Activated B cell treated with CpG ODN at 0.5 μM for 24 hours (primary cell): ENCODE measurements at regions not wholly inside any gene's neighbourhood (a gene's known extent, or its start where the extent isn't known, plus 50 kb on each side); places are given as distances from the start of the nearest gene placed in this dataset.

Source experiments
- ATAC-seq: fragments of 200-7000 bp; cut with Tn5 transposase; one replicate; pipeline ENCODE4 v1.10.0; 2021; ENCODE audit warnings: low read depth, mild to moderate bottlenecking, moderate library complexity
- CTCF ChIA-PET: fragments of 350-600 bp; sonication (Branson Sonifier 250); formaldehyde crosslinking; loops from one replicate; lab custom pipeline; 2021; ENCODE audit warnings: antibody characterized with exemption; lab: Charles Lee
- POLR2A ChIA-PET: fragments of 350-600 bp; sonication (Branson Sonifier 250); formaldehyde crosslinking; loops from one replicate; lab custom pipeline; 2021; ENCODE audit warnings: antibody characterized with exemption; lab: Charles Lee
- DNase-seq: peaks from one replicate; pipeline ENCODE4 v3.0.0; 2022
- H3K27ac Mint-ChIP-seq: one replicate; pipeline ENCODE4 v1.8.0; 2020; ENCODE audit warnings: mixed read lengths
- H3K27me3 Mint-ChIP-seq: one replicate; pipeline ENCODE4 v1.8.0; 2021; ENCODE audit warnings: mixed read lengths
- H3K36me3 Mint-ChIP-seq: one replicate; pipeline ENCODE4 v1.8.0; 2021; ENCODE audit warnings: low read depth, mixed read lengths
- H3K4me1 Mint-ChIP-seq: one replicate; pipeline ENCODE4 v1.8.0; 2021; ENCODE audit warnings: mixed read lengths
- H3K4me3 Mint-ChIP-seq: one replicate; pipeline ENCODE4 v1.8.0; 2020; ENCODE audit warnings: mild to moderate bottlenecking, mixed read lengths
- H3K9me3 Mint-ChIP-seq: one replicate; pipeline ENCODE4 v1.8.0; 2020; ENCODE audit warnings: mixed read lengths
- intact Hi-C: fragments of 100-400 bp; cut with micrococcal nuclease; formaldehyde crosslinking; loops from one replicate; pipeline ENCODE4 v1.15.1; 2024
- TF ChIP-seq, protein P1 (sequence below): fragments of 200-600 bp; IDR thresholded peaks from one replicate; pipeline ENCODE4 v1.8.0; 2022; ENCODE audit warnings: antibody characterized with exemption, mild to moderate bottlenecking

- ATAC-seq (no peak), DNase-seq (no peak)
- Mint-ChIP-seq H3K27me3 (no peaks in the 10 kb centered on the region), H3K4me3 (no peak overlapping the region), H3K36me3 (no peaks in the 10 kb centered on the region), H3K9me3 (peaks cover 7% of the 10 kb centered on the region), H3K4me1 (no peaks in the 10 kb centered on the region), H3K27ac (no peak overlapping the region)
- ChIA-PET CTCF (no interaction called here), POLR2A (no interaction called here)
- TF ChIP-seq, protein P1, sequence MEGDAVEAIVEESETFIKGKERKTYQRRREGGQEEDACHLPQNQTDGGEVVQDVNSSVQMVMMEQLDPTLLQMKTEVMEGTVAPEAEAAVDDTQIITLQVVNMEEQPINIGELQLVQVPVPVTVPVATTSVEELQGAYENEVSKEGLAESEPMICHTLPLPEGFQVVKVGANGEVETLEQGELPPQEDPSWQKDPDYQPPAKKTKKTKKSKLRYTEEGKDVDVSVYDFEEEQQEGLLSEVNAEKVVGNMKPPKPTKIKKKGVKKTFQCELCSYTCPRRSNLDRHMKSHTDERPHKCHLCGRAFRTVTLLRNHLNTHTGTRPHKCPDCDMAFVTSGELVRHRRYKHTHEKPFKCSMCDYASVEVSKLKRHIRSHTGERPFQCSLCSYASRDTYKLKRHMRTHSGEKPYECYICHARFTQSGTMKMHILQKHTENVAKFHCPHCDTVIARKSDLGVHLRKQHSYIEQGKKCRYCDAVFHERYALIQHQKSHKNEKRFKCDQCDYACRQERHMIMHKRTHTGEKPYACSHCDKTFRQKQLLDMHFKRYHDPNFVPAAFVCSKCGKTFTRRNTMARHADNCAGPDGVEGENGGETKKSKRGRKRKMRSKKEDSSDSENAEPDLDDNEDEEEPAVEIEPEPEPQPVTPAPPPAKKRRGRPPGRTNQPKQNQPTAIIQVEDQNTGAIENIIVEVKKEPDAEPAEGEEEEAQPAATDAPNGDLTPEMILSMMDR: no peak
- intact Hi-C loops: no loop called here
Measured at GRCh38 chr3:90018779-90019178, 911.4 kb downstream of the EPHA3 start.

GRCh38 chr3:90025019-90025418 is 917.6 kb downstream of the EPHA3 start:
- ChIA-PET POLR2A (no interaction called here), CTCF (no interaction called here)
- TF ChIP-seq, protein P1: no peak
- Mint-ChIP-seq H3K27ac (no peak overlapping the region), H3K27me3 (no peaks in the 10 kb centered on the region), H3K36me3 (no peaks in the 10 kb centered on the region), H3K4me1 (no peaks in the 10 kb centered on the region), H3K9me3 (peaks cover 7% of the 10 kb centered on the region), H3K4me3 (no peak overlapping the region)
- intact Hi-C loops: no loop called here
- ATAC-seq (no peak), DNase-seq (no peak)

- H3K36me3 Mint-ChIP-seq: no peaks in the 10 kb centered on the region
- intact Hi-C loops: no loop called here
- H3K4me1 Mint-ChIP-seq: no peaks in the 10 kb centered on the region
- no peaks in the 10 kb centered on the region for H3K27me3 Mint-ChIP-seq
- ATAC-seq (no peak), DNase-seq (no peak)
- H3K4me3 Mint-ChIP-seq: no peak overlapping the region
- ChIA-PET CTCF (no interaction called here), POLR2A (no interaction called here)
- no peak overlapping the region for H3K27ac Mint-ChIP-seq
- TF ChIP-seq, protein P1: no peak
- peaks cover 7% of the 10 kb centered on the region for H3K9me3 Mint-ChIP-seq
Measured at GRCh38 chr3:90026406-90026805, 919.0 kb downstream of the EPHA3 start.

DNA sequence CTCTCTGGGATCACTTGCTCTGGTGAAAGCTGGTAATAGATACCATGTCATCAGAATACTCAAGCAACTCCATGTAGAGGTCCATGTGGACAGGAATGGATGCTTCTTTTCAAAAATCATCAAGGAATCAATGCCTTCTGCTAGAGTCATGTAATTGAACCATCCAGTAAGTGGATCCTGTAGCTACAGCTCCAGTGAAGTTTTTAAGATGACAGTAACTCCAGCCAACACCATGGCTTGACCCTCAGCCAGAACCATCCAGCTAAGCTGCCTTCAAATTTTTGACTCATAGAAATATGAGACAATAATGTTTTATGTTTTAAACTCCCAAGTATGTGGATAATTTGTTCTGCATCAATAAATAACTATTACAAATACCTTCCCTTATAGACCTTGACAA is 923.7 kb downstream of the EPHA3 start:
- Mint-ChIP-seq H3K4me1 (no peaks in the 10 kb centered on the region), H3K9me3 (no peaks in the 10 kb centered on the region), H3K27me3 (no peaks in the 10 kb centered on the region), H3K36me3 (no peaks in the 10 kb centered on the region), H3K27ac (no peak overlapping the region), H3K4me3 (no peak overlapping the region)
- POLR2A ChIA-PET: no interaction called here
- intact Hi-C loops: no loop called here
- CTCF ChIA-PET: no interaction called here
- TF ChIP-seq, protein P1: no peak
- ATAC-seq (no peak), DNase-seq (no peak)

- H3K9me3 Mint-ChIP-seq: no peaks in the 10 kb centered on the region
- TF ChIP-seq, protein P1: no peak
Measured at GRCh38 chr3:90032980-90033641, 925.7 kb downstream of the EPHA3 start.

More at GRCh38 chr3:90032980-90033641, 925.7 kb downstream of the EPHA3 start:
- POLR2A ChIA-PET: no interaction called here
- no peaks in the 10 kb centered on the region for H3K27me3 Mint-ChIP-seq
- H3K36me3 Mint-ChIP-seq: no peaks in the 10 kb centered on the region
- ATAC-seq (no peak), DNase-seq (no peak)
- H3K4me3 Mint-ChIP-seq: no peak overlapping the region
- CTCF ChIA-PET: no interaction called here
- H3K27ac Mint-ChIP-seq: no peak overlapping the region
- no peaks in the 10 kb centered on the region for H3K4me1 Mint-ChIP-seq
- intact Hi-C loops: no loop called here
